Caco-2 (cell line): ENCODE measurements at regions not wholly inside any gene's neighbourhood (a gene's known extent, or its start where the extent isn't known, plus 50 kb on each side); places are given as distances from the start of the nearest gene placed in this dataset.

Experiments used
- BruUV-seq: library from RNA; stranded (reverse); fragments of 400-500 nt; replicated peaks from 2 replicates; lab custom pipeline; 2021; lab: Mats Ljungman, UMichigan
- CTCF ChIA-PET: fragments of 300-600 bp; sonication (Branson Sonifier 250); formaldehyde crosslinking; loops from one replicate; lab custom pipeline; 2022; ENCODE audit warnings: antibody characterized with exemption; lab: Charles Lee
- POLR2A ChIA-PET: fragments of 300-600 bp; sonication (Branson Sonifier 250); formaldehyde crosslinking; loops from one replicate; lab custom pipeline; 2022; ENCODE audit warnings: antibody characterized with exemption; lab: Charles Lee
- DNase-seq, 2 experiments: peaks; one replicate each; pipeline versions ENCODE4 v3.0.0 to v3.0.0-alpha.2; 2020 to 2022
- H3K27me3 ChIP-seq: replicated peaks from 2 replicates; pipeline ENCODE4 v1.6.0; 2011; ENCODE audit warnings: low read length; ENCODE audit not compliant: control insufficient read depth, insufficient read depth
- H3K36me3 ChIP-seq: 2 replicates; pipeline ENCODE4 v1.5.1; 2011; ENCODE audit warnings: low read length; ENCODE audit not compliant: control insufficient read depth, insufficient read depth
- H3K4me1 ChIP-seq: fragments of 250-450 bp; sonication (Bioruptor Pico); 2 replicates; pipeline ENCODE4 v1.5.1; 2020; ENCODE audit warnings: mild to moderate bottlenecking
- H3K4me3 ChIP-seq: 2 replicates; pipeline ENCODE4 v1.5.1; 2011; ENCODE audit warnings: low read depth, mild to moderate bottlenecking, control low read depth, low read length
- H3K9me3 ChIP-seq: fragments of 250-450 bp; sonication (Bioruptor Pico); 2 replicates; pipeline ENCODE4 v1.5.1; 2020; ENCODE audit warnings: mild to moderate bottlenecking, moderate library complexity
- H3K27ac Mint-ChIP-seq: one replicate; pipeline ENCODE4 v1.8.0; 2022; ENCODE audit warnings: mixed read lengths; ENCODE audit not compliant: unreplicated experiment
- H3K27me3 Mint-ChIP-seq: one replicate; pipeline ENCODE4 v1.8.0; 2022; ENCODE audit warnings: mixed read lengths; ENCODE audit not compliant: insufficient read depth, unreplicated experiment
- H3K36me3 Mint-ChIP-seq: one replicate; pipeline ENCODE4 v1.8.0; 2022; ENCODE audit warnings: mild to moderate bottlenecking, mixed read lengths; ENCODE audit not compliant: insufficient read depth, unreplicated experiment
- H3K4me1 Mint-ChIP-seq: one replicate; pipeline ENCODE4 v1.8.0; 2022; ENCODE audit warnings: low read depth, mixed read lengths; ENCODE audit not compliant: unreplicated experiment
- H3K4me3 Mint-ChIP-seq: one replicate; pipeline ENCODE4 v1.8.0; 2022; ENCODE audit warnings: mild to moderate bottlenecking, moderate library complexity, mixed read lengths; ENCODE audit not compliant: unreplicated experiment
- H3K9me3 Mint-ChIP-seq: one replicate; pipeline ENCODE4 v1.8.0; 2022; ENCODE audit warnings: mixed read lengths; ENCODE audit not compliant: unreplicated experiment
- CTCF ChIP-seq, 2 experiments: fragments of 200-600 bp in 1 of 2; IDR thresholded peaks; 1 replicate in 1 of 2; 2 replicates in 1 of 2; pipeline versions ENCODE4 v1.5.1 to v1.8.0; 2011 to 2022; ENCODE audit warnings: antibody characterized with exemption in 1 of 2, control low read depth in 1 of 2, inconsistent platforms in 1 of 2, low read depth in 1 of 2, low read length in 1 of 2, mild to moderate bottlenecking in 1 of 2, moderate library complexity in 1 of 2; ENCODE audit not compliant: insufficient read depth in 1 of 2, severe bottlenecking in 1 of 2, unreplicated experiment in 1 of 2
- intact Hi-C: fragments of 100-400 bp; cut with micrococcal nuclease; formaldehyde crosslinking; loops from one replicate; pipeline ENCODE4 v1.10.0; 2022; ENCODE audit not compliant: unreplicated experiment

GRCh38 chr13:50643060-50643459 lies 200.4 kb downstream of the DLEU7 start:
- no peak overlapping the region for H3K4me3 ChIP-seq
- BruUV-seq: no TSS peak
- H3K27me3 ChIP-seq: no peaks in the 10 kb centered on the region
- Mint-ChIP-seq H3K27me3 (no peaks in the 10 kb centered on the region), H3K27ac (no peak overlapping the region), H3K9me3 (no peaks in the 10 kb centered on the region), H3K36me3 (no peaks in the 10 kb centered on the region), H3K4me1 (peaks cover 7% of the 10 kb centered on the region), H3K4me3 (no peak overlapping the region)
- intact Hi-C loops: no loop called here
- H3K36me3 ChIP-seq: no peaks in the 10 kb centered on the region
- POLR2A ChIA-PET: no interaction called here
- DNase-seq: no peak
- H3K9me3 ChIP-seq: no peaks in the 10 kb centered on the region
- CTCF ChIA-PET: no interaction called here
- no peaks in the 10 kb centered on the region for H3K4me1 ChIP-seq
- no peak for TF ChIP-seq CTCF (IDR thresholded peaks at IDR 0.05; ENCODE audit: insufficient read depth in 1 of 2, low read depth in 1 of 2, low read length in 1 of 2, severe bottlenecking in 1 of 2, unreplicated experiment in 1 of 2)

GRCh38 chr13:50644081-50644871 lies 199.2 kb downstream of the DLEU7 start:
- ChIA-PET CTCF (no interaction called here), POLR2A (no interaction called here)
- Histone ChIP-seq H3K4me1 (no peaks in the 10 kb centered on the region), H3K27me3 (no peaks in the 10 kb centered on the region), H3K36me3 (no peaks in the 10 kb centered on the region), H3K4me3 (no peak overlapping the region), H3K9me3 (no peaks in the 10 kb centered on the region)
- peaks cover 7% of the 10 kb centered on the region for H3K4me1 Mint-ChIP-seq
- no peaks in the 10 kb centered on the region for H3K9me3 Mint-ChIP-seq
- no TSS peak for BruUV-seq
- no peak for DNase-seq
- no peak for TF ChIP-seq CTCF (IDR thresholded peaks at IDR 0.05; ENCODE audit: insufficient read depth in 1 of 2, low read depth in 1 of 2, low read length in 1 of 2, severe bottlenecking in 1 of 2, unreplicated experiment in 1 of 2)
- no peak overlapping the region for H3K4me3 Mint-ChIP-seq
- H3K27ac Mint-ChIP-seq: no peak overlapping the region
- H3K27me3 Mint-ChIP-seq: no peaks in the 10 kb centered on the region
- intact Hi-C loops: no loop called here
- no peaks in the 10 kb centered on the region for H3K36me3 Mint-ChIP-seq

- H3K4me1 ChIP-seq: no peaks in the 10 kb centered on the region
- Mint-ChIP-seq H3K36me3 (no peaks in the 10 kb centered on the region), H3K27ac (no peak overlapping the region), H3K27me3 (no peaks in the 10 kb centered on the region), H3K4me3 (no peak overlapping the region), H3K4me1 (peaks cover 7% of the 10 kb centered on the region), H3K9me3 (no peaks in the 10 kb centered on the region)
- CTCF ChIA-PET: no interaction called here
- no peak for DNase-seq
- H3K4me3 ChIP-seq: no peak overlapping the region
- H3K9me3 ChIP-seq: no peaks in the 10 kb centered on the region
- no peaks in the 10 kb centered on the region for H3K27me3 ChIP-seq
- POLR2A ChIA-PET: interaction anchor here (0.6 kb wide), 1 partner anchor 250 kb away, joined by 4 read pairs; no protein-coding TSS in a partner anchor
- no TSS peak for BruUV-seq
- intact Hi-C loops: no loop called here
- no peaks in the 10 kb centered on the region for H3K36me3 ChIP-seq
- TF ChIP-seq CTCF (IDR thresholded peaks at IDR 0.05; ENCODE audit: insufficient read depth in 1 of 2, low read depth in 1 of 2, low read length in 1 of 2, severe bottlenecking in 1 of 2, unreplicated experiment in 1 of 2): no peak
Measured at GRCh38 chr13:50645092-50645491, 198.4 kb downstream of the DLEU7 start.
